NCI-H460 (cell line): ENCODE measurements at regions not wholly inside any gene's neighbourhood (a gene's known extent, or its start where the extent isn't known, plus 50 kb on each side); places are given as distances from the start of the nearest gene placed in this dataset.
A peak's percentile ranks its signal among the peaks of the same experiment; 100 is the strongest.
"Not testable (repeated sequence)": the region's sequence is repeated elsewhere in the genome, so short reads cannot be mapped to it uniquely, and the experiment has no call there.

ENCODE experiments used
- DNase-seq: peaks from one replicate; pipeline ENCODE4 v3.0.0-alpha.2; 2016; ENCODE audit warnings: low read depth; ENCODE audit errors: extremely low read depth

DNA sequence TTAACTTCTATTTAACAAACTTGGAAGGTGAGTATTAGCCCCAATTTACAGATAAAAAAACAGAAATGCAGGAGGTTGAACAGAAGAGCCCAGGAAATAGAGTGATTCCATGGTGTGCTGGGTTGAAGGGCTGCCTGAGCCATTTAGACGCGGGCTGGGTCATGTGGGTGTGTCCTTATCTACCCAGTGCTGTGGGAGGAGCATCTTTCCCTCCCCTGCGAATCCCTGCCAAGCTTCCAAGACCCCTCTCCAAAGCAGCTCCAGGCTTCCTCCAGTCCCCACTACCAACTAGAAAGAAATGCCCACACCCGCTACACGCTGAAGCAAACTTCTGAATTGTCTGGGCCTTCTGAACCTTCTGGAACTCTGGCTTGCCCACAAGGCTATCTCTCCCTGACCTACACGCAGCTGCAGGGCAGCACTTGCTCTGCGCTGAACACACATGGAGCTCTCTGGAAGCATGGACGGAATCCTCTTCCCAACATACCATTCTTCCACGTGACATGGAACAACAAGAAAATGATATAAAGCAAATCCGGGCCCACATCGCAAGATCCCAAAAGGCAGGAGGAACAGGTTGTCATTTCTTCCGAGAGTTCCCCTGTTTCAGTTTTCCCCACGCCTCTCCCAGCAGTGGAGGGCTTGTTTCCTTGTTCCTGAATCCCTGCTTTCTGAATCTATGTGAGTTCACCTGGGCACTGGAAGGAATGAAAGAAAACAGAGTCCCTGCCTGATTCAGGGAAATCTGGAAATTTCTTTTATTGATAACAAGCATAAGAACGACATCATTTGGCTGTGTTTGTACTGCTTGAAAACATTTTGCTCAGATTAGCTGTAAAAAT is 562.7 kb upstream of the ID2 start:
- no peak for DNase-seq

DNA sequence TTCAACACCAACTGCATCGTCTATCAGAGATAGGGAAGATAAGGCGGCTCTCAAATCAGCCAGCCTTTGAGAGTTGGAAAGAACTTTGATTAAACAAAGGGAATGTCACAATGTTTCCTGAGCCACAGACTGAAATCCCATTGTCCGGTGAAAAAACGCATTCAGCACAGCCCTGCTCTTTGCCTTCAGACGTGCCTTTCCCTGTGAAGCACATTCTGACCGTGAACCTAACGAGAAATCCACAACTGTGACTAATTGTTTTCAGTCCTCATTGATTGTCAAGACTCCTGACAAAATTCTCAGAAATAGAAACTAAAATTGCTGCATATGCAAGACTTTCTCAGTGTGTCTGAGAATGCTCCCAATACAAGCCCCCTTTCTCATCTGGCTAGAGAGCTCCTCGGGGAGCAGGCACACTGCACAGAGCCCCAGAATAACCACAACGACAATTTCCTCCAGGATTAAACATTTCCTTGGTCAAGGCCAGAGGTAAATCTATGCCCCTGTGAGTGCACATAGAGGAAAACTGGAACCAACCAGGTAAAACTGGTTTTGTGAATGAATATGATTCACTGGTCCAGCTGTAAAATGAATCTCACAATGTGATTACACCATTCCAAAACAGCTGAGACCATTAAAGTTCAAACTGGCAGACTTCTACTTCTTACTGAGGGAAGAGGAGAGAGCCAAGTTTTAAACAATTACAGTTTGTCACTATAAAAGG is 561.9 kb upstream of the ID2 start:
- no peak for DNase-seq

DNA sequence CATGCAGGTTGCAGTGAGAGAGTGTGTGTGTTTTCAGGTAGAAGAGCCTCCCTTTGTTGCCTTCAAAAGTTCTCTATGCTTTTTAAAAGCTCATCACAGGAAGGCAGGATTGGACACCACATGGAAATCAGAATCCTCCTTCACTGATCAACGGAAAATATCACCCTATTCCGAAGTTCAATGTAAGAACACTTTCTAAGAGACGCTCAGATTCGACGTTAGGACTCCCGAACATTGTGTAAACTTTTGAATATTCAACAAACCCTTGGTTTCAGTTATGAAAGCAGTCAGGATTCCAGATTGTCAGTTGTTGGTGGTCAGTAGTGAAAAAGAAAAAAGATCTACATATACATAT is 561.4 kb upstream of the ID2 start:
- no peak for DNase-seq

DNA sequence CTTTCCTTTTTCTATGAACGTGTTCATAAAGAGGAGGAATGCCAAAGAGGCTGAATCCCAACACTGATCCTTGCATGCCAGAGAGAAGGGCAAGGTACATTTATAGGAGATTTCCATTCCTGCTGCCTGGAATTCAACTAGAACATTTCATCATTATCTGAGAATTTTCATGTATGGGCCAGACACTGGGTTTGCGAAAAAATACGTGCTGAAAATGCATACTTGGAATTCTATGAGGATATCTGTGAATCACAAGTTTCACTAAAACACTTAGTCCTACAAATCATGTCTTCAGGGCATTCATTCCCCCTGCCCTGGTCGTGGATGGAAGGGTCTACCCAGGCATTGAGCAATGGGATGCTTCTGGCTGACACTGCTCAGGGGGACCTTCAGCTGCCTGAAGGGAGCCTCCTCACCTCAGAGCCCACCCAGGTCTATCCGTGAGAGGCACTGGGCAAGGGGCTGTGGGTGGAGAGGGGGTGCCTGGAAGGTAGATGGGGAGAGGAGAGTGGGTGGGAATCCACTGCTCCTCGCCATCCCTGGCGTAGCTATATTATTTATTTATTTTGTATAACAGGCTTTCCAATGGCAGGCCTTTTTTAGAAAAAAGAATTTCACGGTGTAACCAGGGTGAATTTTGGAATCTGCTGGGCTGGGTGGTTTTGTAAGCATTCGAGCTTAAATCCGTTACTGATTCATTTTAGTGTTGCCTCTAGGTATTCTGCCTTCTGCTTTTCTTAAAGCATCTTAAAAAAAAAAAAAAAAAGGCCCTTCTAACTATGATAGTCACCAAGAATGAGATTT is 560.6 kb upstream of the ID2 start:
- DNase-seq = no peak

DNA sequence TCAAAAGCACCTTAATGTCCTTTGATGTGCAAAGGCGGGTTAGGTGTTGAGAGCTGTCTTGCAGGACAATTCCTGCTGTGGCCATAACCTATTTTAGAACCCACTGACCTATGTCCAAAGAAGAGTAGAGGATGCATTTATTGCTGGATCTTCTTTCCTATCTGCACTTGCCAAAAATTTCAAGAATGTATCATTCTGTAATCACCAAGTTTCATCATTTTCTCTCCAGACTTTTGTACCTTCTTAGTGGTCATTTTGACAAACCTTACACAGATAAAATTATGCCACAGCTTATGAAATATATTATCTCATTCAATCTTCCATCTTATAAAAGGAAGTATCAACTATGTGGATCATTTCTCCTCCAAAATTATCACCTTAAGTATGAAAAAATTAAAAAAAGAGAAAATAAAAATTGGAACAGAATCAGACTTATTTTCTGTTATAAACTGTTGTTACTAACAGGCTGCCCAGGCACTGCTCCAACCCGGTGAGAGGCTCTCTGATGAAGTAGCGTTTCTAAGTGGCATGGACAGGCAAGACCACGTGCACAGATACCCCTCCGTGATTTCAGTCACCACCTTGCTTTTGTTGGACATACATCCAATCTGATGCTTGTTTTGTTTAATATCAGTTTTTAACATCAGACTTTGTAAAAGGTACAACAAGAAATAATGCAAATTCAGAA is 559.9 kb upstream of the ID2 start:
- DNase-seq = no peak

DNA sequence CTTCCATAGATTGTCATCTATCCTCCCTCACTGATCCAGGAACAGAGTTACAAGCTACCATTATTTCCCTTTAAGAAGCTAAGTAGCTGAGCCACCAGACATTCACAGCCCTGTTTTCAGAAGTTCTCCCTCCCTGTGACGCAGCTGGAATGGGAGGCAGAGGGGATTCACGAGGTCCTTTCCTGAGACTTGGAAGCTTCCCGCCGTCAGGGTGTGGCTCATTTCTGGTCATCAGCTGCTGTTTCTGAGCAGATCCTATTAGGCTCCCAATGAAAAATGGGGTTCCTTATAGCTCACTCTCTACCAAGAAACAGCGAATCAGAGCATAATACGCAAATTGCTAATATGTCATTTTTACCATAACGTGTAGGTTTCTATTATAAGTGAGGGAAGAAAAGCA is 559.3 kb upstream of the ID2 start:
- DNase-seq = no peak

DNA sequence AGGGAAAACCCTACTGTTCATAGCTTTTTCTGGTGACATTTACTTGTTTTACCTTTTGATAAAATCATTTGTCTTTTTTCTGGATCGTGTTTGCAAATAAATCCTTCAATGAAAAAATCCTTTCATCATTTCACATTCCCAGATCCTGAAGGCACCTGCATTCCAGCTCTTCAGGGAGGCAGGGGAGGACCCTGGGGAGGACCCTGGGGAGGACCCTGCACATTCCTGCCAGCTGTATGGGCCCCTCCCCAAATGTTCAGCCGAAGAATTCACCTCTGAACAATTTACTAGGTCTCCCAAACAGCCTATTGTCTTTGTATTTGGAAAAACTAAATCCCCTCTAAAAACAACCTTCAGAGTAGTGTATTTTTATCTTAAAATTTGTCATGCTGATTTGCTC is 558.4 kb upstream of the ID2 start:
- no peak for DNase-seq

DNA sequence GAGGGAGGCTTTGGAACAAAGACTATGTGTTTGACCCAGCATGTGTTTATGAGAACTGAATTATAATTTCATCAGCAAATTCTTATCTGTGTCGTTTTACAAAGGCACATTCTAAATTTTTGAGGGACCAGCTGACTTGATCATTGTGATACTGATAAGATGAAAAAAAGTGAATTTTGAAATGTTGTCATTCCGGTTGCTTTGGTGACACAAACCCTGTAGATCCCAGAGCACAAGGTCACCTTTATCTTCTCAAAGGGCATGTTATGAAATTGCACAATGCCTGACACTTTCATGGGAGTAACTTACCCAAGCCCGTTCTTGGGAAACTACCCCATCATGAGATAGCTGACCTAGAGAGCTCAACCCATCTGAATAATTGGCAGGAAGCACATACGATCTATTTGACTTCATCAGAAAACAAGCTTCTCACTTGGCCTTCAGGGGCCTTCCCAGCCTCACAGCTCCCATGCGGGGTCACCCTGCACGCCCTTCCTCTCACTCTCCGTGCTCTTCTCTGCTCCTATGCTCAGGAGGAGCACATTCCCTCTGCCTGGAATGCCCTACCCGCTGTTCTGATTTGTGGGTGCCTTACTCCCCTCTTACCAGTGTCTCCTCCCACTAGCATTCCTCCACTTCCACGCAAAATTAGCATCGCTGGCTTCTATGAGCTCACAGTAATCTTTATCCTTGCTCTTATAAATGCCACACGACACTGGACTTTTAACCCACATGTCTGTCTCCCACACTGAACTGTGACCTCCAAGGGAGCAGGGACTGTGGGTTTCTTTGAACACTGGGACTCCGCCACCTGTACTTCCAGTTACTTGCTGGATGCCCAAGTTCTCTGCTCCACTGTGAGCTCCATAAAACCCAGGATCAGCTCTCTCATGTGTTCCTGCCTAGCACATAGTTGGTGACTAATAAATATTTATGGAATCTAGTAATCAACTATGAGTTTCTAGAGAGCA is 555.8 kb upstream of the ID2 start:
- DNase-seq = peak; percentile 20

DNA sequence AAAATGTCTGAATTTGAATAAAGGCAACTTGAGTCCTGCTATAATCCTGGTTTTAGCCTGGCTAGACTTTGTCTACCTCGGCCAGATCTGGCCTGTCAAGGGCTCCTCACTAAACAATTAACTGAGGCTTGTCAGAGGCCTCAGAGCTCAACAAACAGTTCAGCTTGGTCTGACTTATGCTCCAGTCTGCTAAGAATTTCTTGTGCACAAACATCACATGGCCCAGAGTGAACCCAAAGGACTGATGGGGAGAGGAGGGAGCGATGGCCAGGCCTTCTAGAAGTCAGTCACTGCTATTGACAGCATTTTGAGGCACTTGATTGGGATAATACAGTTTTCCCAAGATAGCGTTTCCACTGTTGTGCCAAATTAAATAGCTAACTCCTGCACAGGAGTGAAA is 555.1 kb upstream of the ID2 start:
- DNase-seq = no peak

DNA sequence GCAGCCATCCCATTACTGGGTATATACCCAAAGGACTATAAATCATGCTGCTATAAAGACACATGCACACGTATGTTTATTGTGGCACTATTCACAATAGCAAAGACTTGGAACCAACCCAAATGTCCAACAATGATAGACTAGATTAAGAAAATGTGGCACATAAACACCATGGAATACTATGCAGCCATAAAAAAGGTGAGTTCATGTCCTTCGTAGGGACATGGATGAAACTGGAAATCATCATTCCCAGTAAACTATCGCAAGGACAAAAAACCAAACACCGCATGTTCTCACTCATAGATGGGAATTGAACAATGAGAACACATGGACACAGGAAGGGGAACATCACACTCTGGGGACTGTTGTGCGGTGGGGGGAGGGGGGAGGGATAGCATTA is 550.4 kb upstream of the ID2 start:
- not testable (repeated sequence) for DNase-seq

DNA sequence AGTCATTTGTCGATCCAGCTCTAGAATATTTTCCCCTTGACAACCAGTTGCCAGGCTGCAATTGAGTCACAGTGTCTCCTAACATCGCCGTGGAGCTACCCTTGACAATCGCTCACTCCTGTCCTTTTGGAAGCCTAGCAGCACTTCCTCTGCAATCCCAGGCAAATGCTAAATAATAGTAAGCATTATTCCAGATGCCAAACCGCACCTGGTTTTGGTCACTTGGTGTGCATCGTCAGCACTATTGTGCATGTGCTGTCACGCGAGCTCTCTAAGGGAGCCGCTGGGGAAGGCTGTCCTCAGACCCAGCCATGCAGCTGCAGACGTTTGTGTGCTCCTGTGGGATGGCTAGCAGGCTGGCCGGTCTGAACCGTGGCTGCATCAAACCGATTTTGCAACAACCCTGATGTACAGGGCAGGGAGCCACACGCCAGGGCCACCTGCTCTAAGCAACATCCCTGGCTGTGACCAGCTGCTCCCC is 549.5 kb upstream of the ID2 start:
- DNase-seq = no peak

DNA sequence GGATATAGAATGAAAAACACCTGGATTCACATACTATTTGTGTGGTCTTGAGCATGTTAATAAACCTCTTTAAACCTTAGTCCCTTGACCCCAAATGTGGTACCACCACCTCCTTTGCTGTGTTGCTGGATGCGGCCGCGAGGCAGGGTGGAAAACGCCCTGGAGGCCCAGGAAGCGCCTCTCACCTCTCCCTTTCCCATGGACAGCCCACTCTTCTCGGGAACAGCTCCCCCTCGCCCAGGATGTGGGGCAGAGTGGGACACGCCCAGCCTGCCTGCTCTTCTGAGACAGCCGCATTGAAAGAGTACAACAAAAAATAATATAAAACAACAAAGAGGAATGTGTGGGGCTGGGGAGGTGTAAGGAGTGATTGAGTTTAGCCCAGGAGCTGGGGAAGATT is 549.0 kb upstream of the ID2 start:
- DNase-seq = no peak

DNA sequence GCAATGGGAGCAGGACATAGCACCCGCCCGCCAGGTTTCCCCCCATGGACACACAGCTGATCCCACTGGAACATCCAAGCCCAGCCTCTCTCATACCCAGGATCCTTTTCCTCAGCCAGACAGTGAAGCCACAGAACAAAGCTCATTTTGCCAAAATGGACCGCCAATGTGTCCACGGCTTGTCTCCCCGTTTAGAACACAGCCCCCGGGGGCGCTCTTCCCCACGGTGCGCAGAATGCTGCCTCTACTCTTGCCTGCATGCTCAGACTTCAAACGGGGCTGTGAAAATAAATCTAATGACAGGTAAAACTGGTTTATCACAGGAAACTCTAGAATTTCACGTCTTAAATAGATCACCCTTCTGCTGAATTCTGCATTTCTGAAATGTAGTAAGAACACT is 548.5 kb upstream of the ID2 start:
- no peak for DNase-seq

DNA sequence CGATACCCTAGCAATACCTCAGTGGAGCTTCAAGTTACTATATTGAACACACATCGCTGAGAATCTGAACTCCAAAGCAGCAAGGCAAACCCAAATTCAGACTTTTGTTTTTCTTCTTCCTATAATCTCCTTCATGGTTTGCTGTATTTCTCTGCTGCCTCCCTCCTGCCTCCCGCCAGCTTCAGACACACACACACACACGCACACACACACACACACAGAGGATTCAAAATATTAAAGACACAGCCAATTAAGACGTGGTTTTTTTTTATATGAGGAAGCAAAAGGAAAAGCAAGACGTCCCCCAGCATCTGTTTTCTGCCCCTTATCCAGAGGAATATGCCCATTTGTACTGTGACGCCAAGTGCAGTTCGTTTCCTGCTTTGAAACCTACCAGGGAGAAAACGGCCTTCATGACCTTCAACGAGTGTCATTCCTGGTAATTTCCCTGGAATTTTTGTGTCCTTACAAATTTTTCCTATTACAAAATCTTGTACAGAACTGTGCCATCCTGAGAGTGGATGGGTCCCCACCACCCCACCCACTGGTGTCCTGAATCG is 547.9 kb upstream of the ID2 start:
- DNase-seq = no peak

DNA sequence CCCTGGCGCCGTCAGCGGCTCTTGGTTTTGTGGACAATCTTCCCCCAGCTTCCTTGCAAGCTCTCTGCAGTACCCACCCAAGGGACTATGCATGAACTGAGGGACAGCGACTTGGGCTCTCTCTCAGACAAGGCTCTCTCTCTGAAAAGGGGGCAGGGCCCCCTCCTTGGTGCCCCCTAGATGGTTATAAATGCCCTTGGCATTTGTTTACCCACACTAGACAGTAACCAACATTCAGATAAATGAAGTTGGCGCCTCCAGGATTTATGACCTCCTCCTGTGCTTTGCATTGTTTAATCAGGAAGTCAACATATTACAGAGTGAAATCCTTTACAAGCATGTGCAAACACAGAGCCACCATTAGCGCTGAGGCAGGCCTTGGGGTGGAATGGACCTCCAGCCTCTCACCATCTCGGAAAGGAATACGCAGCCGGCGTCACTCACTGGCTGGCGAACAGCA is 547.4 kb upstream of the ID2 start:
- no peak for DNase-seq

DNA sequence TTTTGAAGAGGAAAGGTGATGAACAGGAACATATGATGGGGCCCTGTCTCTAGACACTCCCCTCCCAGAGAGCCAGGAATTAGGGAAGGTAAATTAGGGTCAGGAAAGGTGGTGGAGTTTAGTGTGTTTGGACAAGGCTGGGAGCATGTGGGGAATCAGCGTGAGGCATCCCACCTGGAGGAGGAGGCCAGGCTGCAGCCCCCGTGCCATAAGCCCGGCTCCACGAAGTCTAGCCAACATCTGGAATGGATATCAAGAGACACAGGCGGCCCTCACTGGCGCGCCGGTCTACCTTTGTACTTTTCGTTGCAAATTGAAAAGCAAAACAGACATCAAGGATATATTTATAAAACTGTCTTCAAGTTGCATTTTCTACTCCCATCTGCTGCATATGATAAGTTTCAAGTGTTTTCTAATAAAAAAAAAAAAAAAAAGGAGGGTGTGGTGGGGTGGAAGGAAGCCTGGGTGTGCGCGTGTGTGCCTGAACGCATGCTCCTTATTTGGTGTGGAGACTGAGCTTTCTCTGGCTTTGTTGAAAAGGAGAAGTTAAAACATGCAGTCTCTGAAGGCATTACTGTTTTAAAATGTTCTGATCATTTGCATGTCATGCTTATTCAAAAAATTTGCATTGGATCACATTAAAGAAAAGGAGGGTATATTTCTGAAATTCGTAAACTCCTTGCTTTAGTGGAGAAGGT is 546.7 kb upstream of the ID2 start:
- no peak for DNase-seq

DNA sequence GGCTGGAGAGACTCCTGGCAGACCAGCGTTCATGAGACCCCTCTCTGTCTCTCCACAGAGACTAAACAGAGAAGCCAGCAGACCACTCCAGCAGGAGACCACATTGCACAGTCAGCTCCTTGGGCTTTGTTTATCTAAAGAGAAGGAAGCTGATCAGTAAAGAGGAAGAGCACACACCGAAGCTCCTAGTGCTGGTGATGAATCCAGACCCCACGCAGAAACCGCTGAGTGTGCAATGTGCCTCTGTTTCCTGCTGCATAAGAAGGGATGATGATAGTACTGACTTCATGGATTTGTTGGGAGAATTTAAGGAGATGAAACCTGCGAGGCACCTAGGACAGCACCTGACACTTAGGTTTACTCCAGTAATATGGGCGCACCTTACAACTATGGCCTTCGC is 544.1 kb upstream of the ID2 start:
- DNase-seq = no peak

DNA sequence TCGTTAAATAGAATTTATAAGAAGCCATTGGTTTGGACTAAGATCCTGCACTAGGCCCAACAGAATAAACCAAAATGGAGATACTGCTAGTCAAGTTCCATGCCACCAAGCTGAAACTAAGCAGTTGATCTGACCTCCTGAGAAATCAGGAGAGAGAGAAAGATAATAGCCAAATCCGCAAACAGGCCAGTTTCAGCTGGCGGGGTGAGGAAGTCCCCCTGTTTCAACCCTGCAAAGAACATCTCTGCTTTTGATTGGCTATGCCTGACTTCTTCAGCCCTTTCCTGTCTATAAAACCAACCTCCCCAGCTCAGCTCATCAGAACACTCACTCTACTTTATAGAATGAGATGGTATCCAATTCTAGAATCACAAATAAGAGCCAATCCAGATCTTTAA is 543.3 kb upstream of the ID2 start:
- no peak for DNase-seq
